OCI-LY7 (cell line): ENCODE measurements at regions not wholly inside any gene's neighbourhood (a gene's known extent, or its start where the extent isn't known, plus 50 kb on each side); places are given as distances from the start of the nearest gene placed in this dataset.

Source experiments
- BruUV-seq: library from RNA; stranded (reverse); fragments of 400-500 nt; replicated peaks from 2 replicates; lab custom pipeline; 2021; lab: Mats Ljungman, UMichigan
- CTCF ChIA-PET: fragments of 300-600 bp; sonication (Branson Sonifier 250); formaldehyde crosslinking; loops from one replicate; lab custom pipeline; 2022; ENCODE audit warnings: antibody characterized with exemption; ENCODE audit not compliant: unreplicated experiment; lab: Charles Lee
- POLR2A ChIA-PET: fragments of 300-600 bp; sonication (Branson Sonifier 250); formaldehyde crosslinking; loops from one replicate; lab custom pipeline; 2022; ENCODE audit warnings: antibody characterized with exemption; lab: Charles Lee
- DNase-seq: peaks from one replicate; pipeline ENCODE4 v3.0.0-alpha.2; 2015; ENCODE audit warnings: low spot score
- H2AFZ ChIP-seq: fragments of 200-600 bp; sonication (generic), shearing (Covaris generic); 2 replicates; pipeline ENCODE4 v1.6.1; 2014; ENCODE audit warnings: mild to moderate bottlenecking, antibody characterized with exemption, low read length, moderate library complexity
- H3K27ac ChIP-seq: fragments of 200-600 bp; sonication (generic); 2 replicates; pipeline ENCODE4 v1.5.1; 2014; ENCODE audit warnings: mixed run types, low read depth, mild to moderate bottlenecking, moderate library complexity, low read length, inconsistent platforms; ENCODE audit not compliant: poor library complexity, severe bottlenecking
- H3K36me3 ChIP-seq: fragments of 200-600 bp; sonication (generic); 2 replicates; pipeline ENCODE4 v1.6.1; 2014; ENCODE audit warnings: mild to moderate bottlenecking, antibody characterized with exemption, low read length, moderate library complexity, mixed read lengths; ENCODE audit not compliant: insufficient read depth
- H3K4me1 ChIP-seq: fragments of 200-600 bp; sonication (generic); 2 replicates; pipeline ENCODE4 v1.5.1; 2014; ENCODE audit warnings: mild to moderate bottlenecking, low read length; ENCODE audit not compliant: insufficient read depth, poor library complexity, severe bottlenecking
- H3K4me2 ChIP-seq: fragments of 200-600 bp; sonication (generic); 2 replicates; pipeline ENCODE4 v1.6.1; 2014; ENCODE audit warnings: mild to moderate bottlenecking, low read length
- H3K4me3 ChIP-seq: fragments of 200-600 bp; sonication (generic); 2 replicates; pipeline ENCODE4 v1.5.1; 2014; ENCODE audit warnings: mild to moderate bottlenecking, low read depth, low read length; ENCODE audit not compliant: poor library complexity, severe bottlenecking
- H3K79me2 ChIP-seq: fragments of 200-600 bp; sonication (generic); 2 replicates; pipeline ENCODE4 v1.6.1; 2016; ENCODE audit warnings: low read depth, mild to moderate bottlenecking, low read length, moderate library complexity, mixed read lengths; ENCODE audit not compliant: insufficient read depth
- H3K9me2 ChIP-seq: fragments of 200-600 bp; sonication (generic); 2 replicates; pipeline ENCODE4 v1.6.1; 2016; ENCODE audit warnings: mild to moderate bottlenecking, low read length, mixed read lengths; ENCODE audit not compliant: insufficient read depth
- H3K9me3 ChIP-seq: fragments of 200-600 bp; sonication (generic); 2 replicates; pipeline ENCODE4 v1.6.1; 2014; ENCODE audit warnings: mild to moderate bottlenecking, mixed run types, low read length, mixed read lengths
- H4K20me1 ChIP-seq: fragments of 200-600 bp; sonication (generic); 2 replicates; pipeline ENCODE4 v1.6.1; 2014; ENCODE audit warnings: mild to moderate bottlenecking, antibody characterized with exemption, low read length, moderate library complexity, mixed read lengths; ENCODE audit not compliant: insufficient read depth
- CTCF ChIP-seq: fragments of 200-600 bp; sonication (generic); conservative IDR thresholded peaks from 2 replicates; pipeline ENCODE4 v1.5.1; 2014; ENCODE audit warnings: mild to moderate bottlenecking, antibody characterized with exemption, low read length, moderate library complexity, mixed read lengths
- EZH2phosphoT487 ChIP-seq: fragments of 200-600 bp; sonication (generic); IDR thresholded peaks from 2 replicates; pipeline ENCODE4 v1.6.1; 2018; ENCODE audit warnings: low read depth, borderline replicate concordance, mild to moderate bottlenecking, mixed run types, antibody characterized with exemption, low read length, moderate library complexity, mixed read lengths
- intact Hi-C: fragments of 100-400 bp; cut with micrococcal nuclease; formaldehyde crosslinking; loops from one replicate; pipeline ENCODE4 v1.10.0; 2022; ENCODE audit not compliant: unreplicated experiment

GRCh38 chr6:138631566-138631965, 132.3 kb upstream of the NHSL1 start:
- ChIA-PET CTCF (no interaction called here), POLR2A (interaction anchor here (0.6 kb wide), 1 partner anchor 41 kb away, joined by 3 read pairs; no protein-coding TSS in a partner anchor)
- Histone ChIP-seq H3K4me2 (no peak overlapping the region), H3K79me2 (no peaks in the 10 kb centered on the region), H3K9me2 (no peaks in the 10 kb centered on the region), H3K36me3 (no peaks in the 10 kb centered on the region), H4K20me1 (no peaks in the 10 kb centered on the region), H3K27ac (no peak overlapping the region), H2AFZ (no peak overlapping the region), H3K9me3 (no peaks in the 10 kb centered on the region), H3K4me3 (no peak overlapping the region), H3K4me1 (no peaks in the 10 kb centered on the region)
- no peak for DNase-seq
- intact Hi-C loops = no loop called here
- BruUV-seq = no TSS peak
- no peak for TF ChIP-seq EZH2phosphoT487
- TF ChIP-seq CTCF = no peak

- H3K4me3 ChIP-seq = no peak overlapping the region
- H3K9me2 ChIP-seq = no peaks in the 10 kb centered on the region
- intact Hi-C loops = no loop called here
- no peaks in the 10 kb centered on the region for H4K20me1 ChIP-seq
- ChIA-PET POLR2A (interaction anchor here (1.1 to 1.2 kb wide), 2 partner anchors 22 to 80 kb away, joined by 3 to 5 read pairs; no protein-coding TSS in a partner anchor), CTCF (no interaction called here)
- no peak overlapping the region for H2AFZ ChIP-seq
- no peaks in the 10 kb centered on the region for H3K79me2 ChIP-seq
- H3K4me2 ChIP-seq = no peak overlapping the region
- no peak for DNase-seq
- H3K27ac ChIP-seq = no peak overlapping the region
- BruUV-seq = no TSS peak
- no peaks in the 10 kb centered on the region for H3K4me1 ChIP-seq
- H3K36me3 ChIP-seq = no peaks in the 10 kb centered on the region
- TF ChIP-seq EZH2phosphoT487 (no peak), CTCF (no peak)
- H3K9me3 ChIP-seq = no peaks in the 10 kb centered on the region
Measured at GRCh38 chr6:138637822-138638221, 135.7 kb upstream of the CCDC28A start.

GRCh38 chr6:138638604-138639003, 135.0 kb upstream of the CCDC28A start:
- POLR2A ChIA-PET = interaction anchor here (0.7 to 1.2 kb wide), 3 partner anchors 11 to 79 kb away, joined by 3 to 5 read pairs (median 3); no protein-coding TSS in a partner anchor
- Histone ChIP-seq H3K9me3 (no peaks in the 10 kb centered on the region), H2AFZ (no peak overlapping the region), H3K27ac (no peak overlapping the region), H3K9me2 (no peaks in the 10 kb centered on the region), H3K36me3 (no peaks in the 10 kb centered on the region), H3K4me2 (no peak overlapping the region), H3K79me2 (no peaks in the 10 kb centered on the region), H3K4me1 (no peaks in the 10 kb centered on the region), H3K4me3 (no peak overlapping the region), H4K20me1 (no peaks in the 10 kb centered on the region)
- no TSS peak for BruUV-seq
- no peak for DNase-seq
- CTCF ChIA-PET = no interaction called here
- TF ChIP-seq EZH2phosphoT487 (no peak), CTCF (no peak)
- intact Hi-C loops = no loop called here
